ENCODE measurements at regions not wholly inside any gene's neighbourhood (a gene's known extent, or its start where the extent isn't known, plus 50 kb on each side); places are given as distances from the start of the nearest gene placed in this dataset.

GRCh38 chr6:4192627-4193026 lies 57.3 kb upstream of the ECI2 start:
- no peak overlapping the region for H3K27ac ChIP-seq
- no peak for TF ChIP-seq CTCF (conservative IDR thresholded peaks at IDR 0.05)

GRCh38 chr6:4192173-4192572 lies 56.8 kb upstream of the ECI2 start:
- no peak overlapping the region for H3K27ac ChIP-seq
- TF ChIP-seq CTCF (conservative IDR thresholded peaks at IDR 0.05), result no peak

- TF ChIP-seq CTCF (conservative IDR thresholded peaks at IDR 0.05), result no peak
- H3K27ac ChIP-seq, result no peak overlapping the region
These were observed 55.9 kb upstream of the ECI2 start for GRCh38 chr6:4191271-4191721.

- TF ChIP-seq CTCF (conservative IDR thresholded peaks at IDR 0.05), result no peak
- H3K27ac ChIP-seq, result no peak overlapping the region
These were observed 53.9 kb upstream of the ECI2 start for GRCh38 chr6:4189249-4189648.

- H3K27ac ChIP-seq, result no peak overlapping the region
These were observed 53.4 kb upstream of the ECI2 start for GRCh38 chr6:4188801-4189200.

GRCh38 chr6:4187480-4187879 lies 52.1 kb upstream of the ECI2 start:
- no peak for TF ChIP-seq CTCF (conservative IDR thresholded peaks at IDR 0.05)
- no peak overlapping the region for H3K27ac ChIP-seq

More at GRCh38 chr6:4188801-4189200, 53.4 kb upstream of the ECI2 start:
- TF ChIP-seq CTCF (conservative IDR thresholded peaks at IDR 0.05), result no peak

GRCh38 chr6:4186385-4186784 lies 51.0 kb upstream of the ECI2 start:
- TF ChIP-seq CTCF (conservative IDR thresholded peaks at IDR 0.05), result no peak
- H3K27ac ChIP-seq, result no peak overlapping the region

- TF ChIP-seq CTCF (conservative IDR thresholded peaks at IDR 0.05), result no peak
These were observed 50.5 kb upstream of the ECI2 start for GRCh38 chr6:4185846-4186245.

More at GRCh38 chr6:4185846-4186245, 50.5 kb upstream of the ECI2 start:
- no peak overlapping the region for H3K27ac ChIP-seq

Data from VCaP (cell line).